ENCODE measurements at regions not wholly inside any gene's neighbourhood (a gene's known extent, or its start where the extent isn't known, plus 50 kb on each side); places are given as distances from the start of the nearest gene placed in this dataset.

GRCh38 chr2:139759000-139759505, 978.9 kb upstream of the NXPH2 start:
- TF ChIP-seq CTCF (IDR thresholded peaks at IDR 0.05) (no peak), POLR2A (IDR thresholded peaks at IDR 0.05) (no peak)
- no peak for DNase-seq
- Histone ChIP-seq H3K36me3 (no peaks in the 10 kb centered on the region), H3K27me3 (no peaks in the 10 kb centered on the region), H3K27ac (no peak overlapping the region), H3K4me1 (no peaks in the 10 kb centered on the region), H3K9me3 (peaks cover 0 to 5% (median 0%) of the 10 kb centered on the region in 4 donors), H3K4me3 (no peak overlapping the region)

- DNase-seq: no peak
- H3K27ac ChIP-seq: no peak overlapping the region
Measured at GRCh38 chr2:139746901-139747300, 966.7 kb upstream of the NXPH2 start.

GRCh38 chr2:139744273-139744672, 964.1 kb upstream of the NXPH2 start:
- Histone ChIP-seq H3K36me3 (no peaks in the 10 kb centered on the region), H3K27ac (no peak overlapping the region), H3K27me3 (no peaks in the 10 kb centered on the region), H3K4me3 (no peak overlapping the region), H3K9me3 (no peaks in the 10 kb centered on the region), H3K4me1 (no peaks in the 10 kb centered on the region)
- TF ChIP-seq POLR2A (IDR thresholded peaks at IDR 0.05) (no peak), CTCF (IDR thresholded peaks at IDR 0.05) (no peak)
- no peak for DNase-seq

More at GRCh38 chr2:139746901-139747300, 966.7 kb upstream of the NXPH2 start:
- Histone ChIP-seq H3K9me3 (no peaks in the 10 kb centered on the region), H3K4me3 (no peak overlapping the region), H3K36me3 (no peaks in the 10 kb centered on the region), H3K27me3 (no peaks in the 10 kb centered on the region), H3K4me1 (no peaks in the 10 kb centered on the region)
- TF ChIP-seq POLR2A (IDR thresholded peaks at IDR 0.05): no peak
- no peak for TF ChIP-seq CTCF (IDR thresholded peaks at IDR 0.05)

GRCh38 chr2:139742216-139743172, 962.3 kb upstream of the NXPH2 start:
- Histone ChIP-seq H3K27ac (no peak overlapping the region), H3K4me1 (no peaks in the 10 kb centered on the region), H3K36me3 (no peaks in the 10 kb centered on the region), H3K4me3 (no peak overlapping the region), H3K9me3 (no peaks in the 10 kb centered on the region), H3K27me3 (no peaks in the 10 kb centered on the region)
- DNase-seq: no peak
- TF ChIP-seq POLR2A (IDR thresholded peaks at IDR 0.05) (no peak), CTCF (IDR thresholded peaks at IDR 0.05) (no peak)

- no peak overlapping the region for H3K27ac ChIP-seq
- H3K4me3 ChIP-seq: no peak overlapping the region
- H3K4me1 ChIP-seq: no peaks in the 10 kb centered on the region
- H3K9me3 ChIP-seq: no peaks in the 10 kb centered on the region
- H3K36me3 ChIP-seq: no peaks in the 10 kb centered on the region
- DNase-seq: no peak
- no peaks in the 10 kb centered on the region for H3K27me3 ChIP-seq
- TF ChIP-seq CTCF (IDR thresholded peaks at IDR 0.05): no peak
- TF ChIP-seq POLR2A (IDR thresholded peaks at IDR 0.05): no peak
Measured at GRCh38 chr2:139737659-139738058, 957.5 kb upstream of the NXPH2 start.
